GM19035 (cell line): ENCODE measurements at regions not wholly inside any gene's neighbourhood (a gene's known extent, or its start where the extent isn't known, plus 50 kb on each side); places are given as distances from the start of the nearest gene placed in this dataset.
A peak's percentile ranks its signal among the peaks of the same experiment; 100 is the strongest.
"Not testable (repeated sequence)": the region's sequence is repeated elsewhere in the genome, so short reads cannot be mapped to it uniquely, and the experiment has no call there.

Experiments
- ATAC-seq: cut with Tn5 transposase; IDR thresholded peaks from one replicate; pipeline ENCODE4 v1.9.1; 2021; ENCODE audit not compliant: unreplicated experiment

- no peak for ATAC-seq
Observed at GRCh38 chr12:59155448-59155847, 235.1 kb upstream of the LRIG3 start.

DNA sequence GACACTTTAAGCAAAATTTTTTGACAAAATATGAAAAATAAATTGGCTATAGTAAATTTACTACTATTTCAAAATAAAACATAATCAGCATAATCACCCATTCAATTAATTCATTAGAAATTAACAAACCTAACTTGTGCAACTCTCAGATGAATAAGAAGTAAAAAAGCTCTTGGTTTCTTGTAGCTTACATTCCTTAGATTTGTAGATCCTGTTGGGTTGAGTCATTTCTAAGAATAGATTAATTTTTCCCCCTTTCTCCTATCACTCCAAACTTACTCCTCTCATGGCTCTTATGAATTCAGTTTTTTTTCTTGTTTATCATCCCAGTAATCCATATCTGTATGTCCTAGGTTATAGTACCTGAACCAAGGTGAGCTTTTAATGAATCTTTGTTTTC, 230.9 kb upstream of the LRIG3 start:
- ATAC-seq, result no peak

- ATAC-seq, result peak; percentile 100
Observed at GRCh38 chr12:59149995-59150642, 229.8 kb upstream of the LRIG3 start.

DNA sequence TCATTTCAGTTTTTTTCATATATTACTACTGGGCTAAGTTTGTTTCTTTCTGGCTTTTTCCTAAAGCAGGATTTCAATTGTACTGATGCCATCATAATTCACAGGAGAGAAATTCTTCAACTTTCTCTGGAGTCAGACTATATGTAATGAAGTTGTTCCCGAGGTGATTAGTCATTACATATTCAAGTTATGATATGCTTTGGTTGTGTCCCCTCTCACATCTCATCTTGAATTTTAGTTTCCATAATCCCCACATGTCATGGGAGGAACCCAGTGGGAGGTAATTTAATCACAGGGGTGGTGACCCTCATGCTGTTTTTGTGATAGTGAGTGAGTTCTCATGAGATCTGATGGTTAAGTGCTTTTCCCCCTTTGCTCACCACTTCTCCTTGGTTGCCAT, 227.5 kb upstream of the LRIG3 start:
- ATAC-seq, result no peak

DNA sequence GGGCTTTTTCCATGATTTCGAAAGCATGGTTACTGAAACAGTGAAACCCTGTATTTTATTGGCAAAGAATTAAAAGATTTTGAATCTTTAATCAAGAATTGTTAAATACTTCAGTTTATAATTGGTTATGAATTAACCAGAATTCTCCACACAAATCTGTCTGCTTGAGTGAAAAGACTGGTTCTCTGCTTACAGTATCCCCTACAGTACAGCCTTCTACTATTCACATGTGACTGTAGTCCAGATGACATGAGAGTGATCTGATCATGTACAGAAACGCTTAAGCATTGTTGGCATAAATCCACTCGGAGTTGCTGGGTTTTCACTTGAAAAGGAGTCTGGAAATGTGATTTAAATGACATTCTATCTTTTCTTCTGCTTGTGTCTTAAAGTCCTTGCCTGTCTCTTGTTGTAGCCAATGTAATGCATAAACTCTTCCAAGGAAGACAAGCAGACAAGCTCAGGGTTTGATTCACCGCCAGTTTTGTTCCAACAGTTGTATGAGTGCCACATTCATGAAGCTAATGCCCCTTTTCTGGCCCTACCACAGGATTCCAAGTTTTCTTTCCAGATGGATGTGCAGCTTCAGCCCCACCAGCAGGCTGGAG, 222.0 kb upstream of the LRIG3 start:
- ATAC-seq, result no peak

DNA sequence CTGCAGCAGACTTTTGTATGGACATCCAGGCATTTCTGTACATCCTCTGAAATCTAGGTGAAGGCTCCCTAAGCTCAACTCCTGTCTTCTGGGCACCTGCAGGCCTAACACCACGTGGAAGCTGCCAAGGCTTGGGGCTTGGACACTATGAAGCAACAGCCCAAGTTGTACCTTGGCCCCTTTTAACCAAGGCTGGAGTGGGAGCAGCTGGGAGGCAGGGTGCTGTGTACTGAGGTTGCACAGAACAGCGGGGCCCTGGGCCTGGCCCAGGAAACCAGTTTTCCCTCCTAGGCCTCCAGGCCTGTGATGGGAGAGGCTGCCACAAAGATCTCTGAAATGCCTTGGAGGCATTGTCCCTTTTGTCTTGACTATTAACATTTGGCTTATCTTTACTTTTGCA, 214.4 kb upstream of the LRIG3 start:
- ATAC-seq, result no peak

GRCh38 chr12:59131462-59131861, 211.2 kb upstream of the LRIG3 start:
- ATAC-seq, result no peak

- no peak for ATAC-seq
Observed at GRCh38 chr12:59122784-59123183, 202.5 kb upstream of the LRIG3 start.

DNA sequence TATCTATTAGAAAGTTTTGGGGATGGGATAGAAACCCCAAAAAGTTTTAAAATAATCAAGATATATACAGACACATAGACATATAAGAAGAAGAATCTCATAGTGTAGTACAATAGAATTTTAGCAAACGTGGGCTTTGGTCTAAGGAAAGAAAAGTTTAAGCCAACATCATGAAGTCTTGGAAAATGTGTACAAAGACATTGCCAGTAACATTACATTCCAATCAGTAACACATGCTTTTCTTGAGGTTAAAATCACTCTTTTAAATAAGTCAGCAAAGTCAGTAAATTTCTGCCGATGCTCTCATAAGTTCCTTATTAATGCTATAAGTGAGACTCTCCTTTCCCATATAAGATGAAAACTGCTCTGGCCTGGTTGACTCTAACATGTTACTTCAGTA, 201.1 kb upstream of the LRIG3 start:
- ATAC-seq, result no peak

DNA sequence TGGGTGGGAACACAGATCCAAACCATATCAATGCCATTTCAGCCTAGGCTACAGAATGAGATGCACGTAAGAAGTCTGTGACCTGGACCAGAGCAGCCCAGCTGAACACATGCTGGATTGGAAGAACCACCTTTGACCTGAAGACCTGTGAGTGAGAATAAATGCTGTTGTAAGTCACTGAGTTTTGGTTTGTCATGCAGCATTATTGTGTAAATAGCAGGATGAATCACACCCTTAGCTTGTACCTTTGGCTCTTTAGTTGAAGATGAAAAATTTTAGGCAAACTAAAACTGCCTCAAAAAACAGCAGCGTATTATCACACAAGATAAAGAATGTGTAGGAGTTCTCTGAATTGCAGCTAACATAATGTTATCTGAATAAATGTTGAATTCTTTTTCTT, 199.4 kb upstream of the LRIG3 start:
- ATAC-seq, result no peak

DNA sequence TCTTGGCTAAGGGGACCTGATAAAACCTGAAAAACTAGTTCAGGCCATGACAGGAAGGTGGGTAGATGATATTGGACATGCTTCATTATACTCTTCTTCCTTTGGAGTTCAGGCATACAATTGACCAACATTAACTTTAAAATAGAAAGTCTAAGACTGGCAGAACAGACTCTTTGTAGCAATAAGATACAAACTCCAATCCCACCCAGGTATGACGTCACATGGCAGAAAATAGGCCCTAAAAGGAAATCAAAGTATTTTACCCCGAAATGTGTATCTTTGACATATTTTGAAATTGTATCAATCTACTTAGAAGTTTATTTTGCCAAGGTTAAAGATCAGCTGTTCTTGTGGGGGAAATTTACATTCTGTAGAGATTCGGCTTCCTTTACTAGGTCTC, 198.1 kb upstream of the LRIG3 start:
- ATAC-seq, result no peak

GRCh38 chr12:59115995-59116394, 195.7 kb upstream of the LRIG3 start:
- ATAC-seq, result no peak

GRCh38 chr12:59115526-59115925, 195.2 kb upstream of the LRIG3 start:
- no peak for ATAC-seq

GRCh38 chr12:59113831-59114615, 193.7 kb upstream of the LRIG3 start:
- ATAC-seq, result peak; percentile 89

GRCh38 chr12:59111851-59112250, 191.5 kb upstream of the LRIG3 start:
- no peak for ATAC-seq

DNA sequence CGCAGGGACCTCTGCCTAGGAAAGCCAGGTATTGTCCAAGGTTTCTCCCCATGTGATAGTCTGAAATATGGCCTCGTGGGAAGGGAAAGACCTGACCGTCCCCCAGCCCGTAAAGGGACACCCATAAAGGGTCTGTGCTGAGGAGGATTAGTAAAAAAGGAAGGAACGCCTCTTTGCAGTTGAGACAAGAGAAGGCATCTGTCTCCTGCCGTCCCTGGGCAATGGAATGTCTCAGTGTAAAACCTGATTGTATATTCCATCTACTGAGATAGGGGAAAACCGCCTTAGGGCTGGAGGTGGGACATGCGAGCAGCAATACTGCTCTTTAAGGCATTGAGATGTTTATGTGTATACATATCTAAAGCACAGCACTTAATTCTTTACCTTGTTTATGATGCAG, 188.2 kb upstream of the LRIG3 start:
- not testable (repeated sequence) for ATAC-seq

DNA sequence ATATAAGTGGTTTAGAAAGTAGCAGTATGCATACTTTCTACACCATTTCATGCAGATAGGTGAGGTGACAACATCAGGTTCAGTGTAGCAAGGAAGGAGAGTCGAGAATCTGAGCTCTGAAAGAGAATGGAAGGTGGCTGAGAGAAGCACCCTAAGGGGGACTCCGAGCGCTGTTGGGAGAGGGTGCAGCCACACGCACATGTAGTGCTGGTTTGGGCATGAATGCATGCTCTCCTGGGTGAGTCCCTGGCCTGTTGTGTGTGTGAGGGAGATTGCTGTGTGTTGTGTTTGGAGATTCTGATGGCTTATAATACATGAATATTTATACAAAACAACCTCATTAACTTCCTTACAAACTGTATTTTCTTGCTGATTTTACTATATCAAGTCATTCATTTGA, 180.3 kb upstream of the LRIG3 start:
- no peak for ATAC-seq

DNA sequence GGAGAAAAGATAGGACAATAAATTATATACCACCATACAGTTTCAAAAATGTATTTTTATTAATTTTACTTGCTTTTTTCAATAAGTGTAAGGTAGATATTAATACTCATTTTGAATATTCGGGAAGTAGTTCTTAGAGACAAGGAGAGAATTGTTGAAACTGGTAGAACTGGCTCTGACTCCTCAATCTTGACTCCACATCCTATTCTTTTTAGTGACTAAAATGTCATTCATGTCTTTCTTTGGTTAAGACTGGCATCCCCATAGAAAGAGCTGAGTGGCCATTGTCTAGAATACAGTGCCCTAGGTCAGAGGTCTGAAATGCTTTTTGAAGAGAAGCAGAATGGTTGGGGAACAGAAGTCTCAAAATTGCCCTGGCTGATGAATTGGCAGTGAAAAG, 177.6 kb upstream of the LRIG3 start:
- no peak for ATAC-seq

GRCh38 chr12:59096246-59096645, 175.9 kb upstream of the LRIG3 start:
- ATAC-seq, result no peak

- ATAC-seq, result no peak
Observed at GRCh38 chr12:59093073-59093772, 172.9 kb upstream of the LRIG3 start.

GRCh38 chr12:59088673-59089072, 168.4 kb upstream of the LRIG3 start:
- no peak for ATAC-seq

DNA sequence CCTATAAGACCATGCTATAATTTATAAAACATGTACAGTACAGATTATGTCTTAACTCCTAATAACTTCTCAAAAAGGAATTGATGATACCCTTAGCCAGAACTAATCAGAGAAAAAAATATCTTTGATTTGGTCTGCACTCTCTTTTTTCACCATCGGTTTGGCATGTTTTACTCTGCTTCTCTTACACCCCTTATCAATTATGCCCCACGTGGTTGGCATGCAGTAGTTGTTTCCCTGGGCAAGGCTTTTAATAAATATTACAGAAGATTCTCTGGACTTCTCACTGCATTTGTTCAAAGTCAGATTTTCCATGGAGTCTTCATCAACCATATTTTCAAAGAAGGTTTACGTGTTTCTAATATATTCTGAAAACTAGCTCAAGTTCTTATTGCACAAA, 167.4 kb upstream of the LRIG3 start:
- ATAC-seq, result no peak
